HepG2 (cell line): ENCODE measurements at regions not wholly inside any gene's neighbourhood (a gene's known extent, or its start where the extent isn't known, plus 50 kb on each side); places are given as distances from the start of the nearest gene placed in this dataset.
A peak's percentile ranks its signal among the peaks of the same experiment; 100 is the strongest.

Experiments used
- AHR ChIP-seq: IDR thresholded peaks from 2 replicates; pipeline ENCODE4 v1.6.1; 2018; ENCODE audit warnings: missing genetic modification reagents, missing compliant biosample characterization
- ATF1 ChIP-seq: IDR thresholded peaks from 2 replicates; pipeline ENCODE4 v1.6.1; 2016; ENCODE audit warnings: mild to moderate bottlenecking, control low read depth
- CEBPG ChIP-seq: IDR thresholded peaks from 2 replicates; pipeline ENCODE4 v1.6.1; 2016
- ETV6 ChIP-seq: sonication (generic); formaldehyde crosslinking; conservative IDR thresholded peaks from 2 replicates; pipeline ENCODE4 v1.4.0; 2020; ENCODE audit warnings: missing genetic modification reagents
- HDAC2 ChIP-seq: sonication (generic); formaldehyde crosslinking; IDR thresholded peaks from 2 replicates; pipeline ENCODE4 v1.4.0; 2020; ENCODE audit warnings: missing genetic modification reagents
- HNF1B ChIP-seq: sonication (generic); formaldehyde crosslinking; IDR thresholded peaks from 2 replicates; pipeline ENCODE4 v1.5.1; 2020; ENCODE audit warnings: mild to moderate bottlenecking, moderate library complexity, missing genetic modification reagents
- LCORL ChIP-seq, 2 experiments: fragments of 450-650 bp in 1 of 2; sonication (generic) in 1 of 2; formaldehyde crosslinking in 1 of 2; IDR thresholded peaks; 2 replicates each; pipeline versions ENCODE4 v1.5.0 to v1.6.1; 2017 to 2020; ENCODE audit warnings: antibody characterized with exemption in 1 of 2, missing genetic modification reagents in 1 of 2
- MXI1 ChIP-seq: IDR thresholded peaks from 3 replicates; pipeline ENCODE4 v1.6.1; 2012; ENCODE audit warnings: low read depth, low read length, inconsistent platforms, borderline replicate concordance
- NR2F6 ChIP-seq, 2 experiments: IDR thresholded peaks; 2 replicates each; pipeline ENCODE4 v1.6.1; 2016; ENCODE audit warnings: antibody characterized with exemption in 1 of 2, mild to moderate bottlenecking in 1 of 2
- PATZ1 ChIP-seq: sonication (generic); formaldehyde crosslinking; IDR thresholded peaks from 2 replicates; pipeline ENCODE4 v1.4.0; 2020; ENCODE audit warnings: missing genetic modification reagents
- RORA ChIP-seq: sonication (generic); formaldehyde crosslinking; IDR thresholded peaks from 2 replicates; pipeline ENCODE4 v1.5.0; 2020; ENCODE audit warnings: mild to moderate bottlenecking, missing genetic modification reagents, moderate library complexity
- SP5 ChIP-seq: IDR thresholded peaks from 2 replicates; pipeline ENCODE4 v1.6.1; 2016; ENCODE audit warnings: low read depth, borderline replicate concordance
- TCF12 ChIP-seq, 2 experiments: fragments of 450-650 bp in 1 of 2; sonication (generic) in 1 of 2; formaldehyde crosslinking in 1 of 2; IDR thresholded peaks; 2 replicates each; pipeline versions ENCODE4 v1.6.1 to v1.8.0; 2017 to 2022; ENCODE audit warnings: antibody characterized with exemption in 1 of 2, mild to moderate bottlenecking in 1 of 2, missing genetic modification reagents in 1 of 2, moderate library complexity in 1 of 2
- TRAFD1 ChIP-seq: sonication (generic); formaldehyde crosslinking; IDR thresholded peaks from 2 replicates; pipeline ENCODE4 v1.5.1; 2020; ENCODE audit warnings: missing genetic modification reagents, mild to moderate bottlenecking, borderline replicate concordance
- ZBTB43 ChIP-seq: sonication (generic); formaldehyde crosslinking; conservative IDR thresholded peaks from 2 replicates; pipeline ENCODE4 v1.4.0; 2020; ENCODE audit warnings: missing genetic modification reagents
- ZC3H4 ChIP-seq: sonication (generic); formaldehyde crosslinking; IDR thresholded peaks from 2 replicates; pipeline ENCODE4 v1.4.0; 2020; ENCODE audit warnings: missing genetic modification reagents, borderline replicate concordance
- ZFX ChIP-seq: sonication (generic); formaldehyde crosslinking; IDR thresholded peaks from 2 replicates; pipeline ENCODE4 v1.4.0; 2020; ENCODE audit warnings: mild to moderate bottlenecking, low read depth, missing genetic modification reagents, moderate library complexity
- ZNF317 ChIP-seq: sonication (generic); formaldehyde crosslinking; IDR thresholded peaks from 2 replicates; pipeline ENCODE4 v1.5.0; 2020; ENCODE audit warnings: mild to moderate bottlenecking, missing genetic modification reagents
- ZNF569 ChIP-seq: sonication (generic); formaldehyde crosslinking; IDR thresholded peaks from 2 replicates; pipeline ENCODE4 v1.5.0; 2020; ENCODE audit warnings: mild to moderate bottlenecking, missing genetic modification reagents, moderate library complexity, borderline replicate concordance
- ZNF713 ChIP-seq: sonication (generic); formaldehyde crosslinking; IDR thresholded peaks from 2 replicates; pipeline ENCODE4 v1.4.0; 2020; ENCODE audit warnings: mild to moderate bottlenecking, missing genetic modification reagents
- ZNF782 ChIP-seq: sonication (generic); formaldehyde crosslinking; IDR thresholded peaks from 2 replicates; pipeline ENCODE4 v1.4.0; 2020; ENCODE audit warnings: missing genetic modification reagents, mild to moderate bottlenecking, borderline replicate concordance
- ZNF83 ChIP-seq: sonication (generic); formaldehyde crosslinking; IDR thresholded peaks from 2 replicates; pipeline ENCODE4 v1.4.0; 2020; ENCODE audit warnings: missing genetic modification reagents, mild to moderate bottlenecking, borderline replicate concordance
- ZZZ3 ChIP-seq: sonication (generic); formaldehyde crosslinking; IDR thresholded peaks from 2 replicates; pipeline ENCODE4 v1.4.0; 2020; ENCODE audit warnings: missing genetic modification reagents, mild to moderate bottlenecking, borderline replicate concordance

GRCh38 chr9:134215699-134216448 is 51.5 kb upstream of the RNU6ATAC start (continued):
- TF ChIP-seq TRAFD1 (CRISPR knock-in tag): 0 out of 2 replicates have a peak, but pooled peaks have one; percentile 30
- TF ChIP-seq ZNF569 (CRISPR knock-in tag): no peak
- no peak for TF ChIP-seq CEBPG (CRISPR knock-in tag)
- TF ChIP-seq ZC3H4: no peak
- no peak for TF ChIP-seq ZNF713 (CRISPR knock-in tag)
- TF ChIP-seq HDAC2 (CRISPR knock-in tag): no peak; the same call in 1 of the 2 replicates
- no peak for TF ChIP-seq NR2F6 (IDR thresholded peaks at IDR 0.05)
- peak; percentile 37; the same call in 1 of the 2 replicates for TF ChIP-seq NR2F6 (CRISPR knock-in tag; IDR thresholded peaks at IDR 0.05)
- TF ChIP-seq ATF1 (CRISPR knock-in tag): no peak
- TF ChIP-seq ZZZ3 (CRISPR knock-in tag): 0 out of 2 replicates have a peak, but pooled peaks have one; percentile 30
- no peak for TF ChIP-seq ZNF782 (CRISPR knock-in tag)
- TF ChIP-seq ZFX (CRISPR knock-in tag): peak; percentile 28; the same call in 1 of the 2 replicates
- no peak for TF ChIP-seq ETV6 (CRISPR knock-in tag)
- no peak for TF ChIP-seq RORA (CRISPR knock-in tag)
- TF ChIP-seq ZBTB43: 0 out of 2 replicates have a peak, but pooled peaks have one; percentile 20
- peak; percentile 44; the same call in 1 of the 2 replicates for TF ChIP-seq ZNF317
- TF ChIP-seq MXI1: no peak
- no peak for TF ChIP-seq LCORL (IDR thresholded peaks at IDR 0.05)
- TF ChIP-seq LCORL (CRISPR knock-in tag; IDR thresholded peaks at IDR 0.05): 0 out of 2 replicates have a peak, but pooled peaks have one; percentile 4
- TF ChIP-seq ZNF83: no peak
- peak; percentile 26; the same call in 1 of the 2 replicates for TF ChIP-seq SP5 (CRISPR knock-in tag)
- TF ChIP-seq AHR (CRISPR knock-in tag): 0 out of 2 replicates have a peak, but pooled peaks have one; percentile 70
- peak; percentile 17; the same call in 1 of the 2 replicates for TF ChIP-seq HNF1B (CRISPR knock-in tag)
- peak; percentile 44; the same call in 1 of the 2 replicates for TF ChIP-seq PATZ1
- TF ChIP-seq TCF12 (IDR thresholded peaks at IDR 0.05): no peak
- 0 out of 2 replicates have a peak, but pooled peaks have one; percentile 37 for TF ChIP-seq TCF12 (CRISPR knock-in tag; IDR thresholded peaks at IDR 0.05)
